Hematopoietic multipotent progenitor cell (in vitro differentiated cells): ENCODE measurements at regions not wholly inside any gene's neighbourhood (a gene's known extent, or its start where the extent isn't known, plus 50 kb on each side); places are given as distances from the start of the nearest gene placed in this dataset.
"Not testable (repeated sequence)": the region's sequence is repeated elsewhere in the genome, so short reads cannot be mapped to it uniquely, and the experiment has no call there.

Experiments
- DNase-seq, 3 donors: peaks; one replicate each; pipeline ENCODE4 v3.0.0-alpha.2; 2011 to 2015; ENCODE audit warnings: low read depth in 2 of 3, low spot score in 2 of 3

DNA sequence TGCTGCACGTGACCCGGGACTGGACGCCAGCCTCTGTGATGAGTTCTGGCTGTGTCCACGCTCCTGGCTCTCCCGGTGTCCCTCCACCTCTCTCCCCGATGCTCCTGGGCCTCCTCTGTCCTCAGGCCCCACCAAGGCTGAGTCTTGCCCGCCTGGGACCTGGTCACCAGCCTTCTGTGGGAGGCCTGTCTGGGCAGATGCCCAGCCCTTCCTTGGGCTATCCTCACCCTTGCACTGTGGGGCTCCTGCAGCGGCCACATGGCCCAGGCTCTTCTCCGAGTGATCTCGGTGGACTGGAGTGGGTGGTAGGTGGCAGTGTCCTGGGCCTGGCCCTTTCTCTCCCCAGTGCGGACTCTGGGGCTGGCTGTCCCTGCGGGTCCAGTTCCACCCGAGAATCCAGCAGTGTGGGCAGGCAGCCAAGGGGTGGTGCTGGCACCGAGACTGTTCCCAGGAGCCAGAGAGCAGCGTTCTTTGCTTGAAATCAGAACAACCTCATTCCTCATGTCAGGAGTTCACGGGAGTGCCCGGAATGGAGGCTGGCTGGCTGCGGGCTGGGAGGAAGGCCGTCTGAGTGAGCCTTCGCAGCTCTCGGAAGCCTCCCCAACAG, 94.6 kb downstream of the TMEM121 start:
- not testable (repeated sequence) for DNase-seq

DNA sequence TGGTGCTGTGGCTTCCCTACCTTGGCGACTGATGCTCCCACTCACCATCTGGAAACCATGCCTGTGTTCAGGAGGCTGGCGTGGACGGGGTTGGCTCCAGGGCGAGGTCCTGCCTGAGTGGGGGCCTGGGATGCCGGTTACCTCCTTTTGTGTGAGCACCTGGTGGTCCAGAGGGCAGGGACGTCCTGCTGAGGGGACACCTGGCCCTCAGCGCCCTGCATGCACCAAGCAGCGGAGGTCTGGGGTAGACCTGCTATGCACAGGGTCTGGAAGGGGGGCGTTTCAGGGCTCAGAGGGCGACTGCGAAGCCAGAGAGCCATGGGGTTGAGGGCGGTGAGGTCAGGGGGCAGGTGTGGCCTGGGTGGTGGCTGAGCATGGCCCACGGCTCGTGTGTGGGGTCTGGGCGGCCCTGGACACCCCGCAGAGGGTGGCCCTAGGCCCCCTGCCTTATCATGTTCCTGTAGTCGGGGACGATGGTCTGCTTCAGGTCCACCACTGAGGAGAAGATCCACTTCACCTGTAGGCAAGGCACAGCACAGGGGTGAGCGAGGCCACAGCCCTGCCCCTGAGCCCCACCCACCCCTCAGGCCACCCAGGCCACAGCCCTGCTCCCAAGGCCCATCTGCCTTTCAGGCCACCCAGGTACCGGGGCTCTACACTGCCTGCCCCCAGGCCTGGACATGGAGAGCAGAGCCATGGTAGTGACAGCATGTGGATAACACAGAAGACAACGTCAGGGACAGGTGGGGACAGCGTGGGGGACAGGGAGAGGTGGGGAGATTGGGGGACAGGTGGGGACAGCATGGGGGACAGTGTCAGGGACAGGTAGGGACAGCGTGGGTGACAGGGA, 95.3 kb downstream of the TMEM121 start:
- DNase-seq = not testable (repeated sequence)

DNA sequence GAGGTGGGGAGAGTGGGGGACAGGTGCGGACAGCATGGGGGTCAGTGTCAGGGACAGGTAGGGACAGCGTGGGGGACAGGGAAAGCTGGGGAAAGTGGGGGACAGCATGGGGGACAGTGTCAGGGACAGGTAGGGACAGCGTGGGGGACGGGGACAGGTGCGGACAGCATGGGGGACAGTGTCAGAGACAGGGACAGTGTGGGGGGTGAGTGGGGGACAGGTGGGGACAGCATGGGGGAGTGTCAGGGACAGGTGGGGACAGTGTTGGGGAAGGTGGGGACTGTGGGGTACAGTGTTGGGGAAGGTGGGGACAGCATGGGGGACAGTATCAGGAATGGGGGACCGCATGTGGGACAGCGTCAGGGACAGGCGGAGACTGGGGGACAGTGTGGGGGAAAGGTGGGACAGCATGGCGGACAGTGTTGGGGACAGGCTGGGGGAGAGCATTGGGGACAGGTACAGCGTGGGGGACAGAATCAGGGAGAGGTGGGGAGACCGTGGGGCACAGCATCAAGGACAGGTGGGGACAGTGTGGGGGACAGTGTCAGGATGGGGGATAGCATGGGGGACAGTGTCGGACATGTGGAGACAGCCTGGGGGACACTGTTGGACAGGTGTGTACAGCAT, 96.1 kb downstream of the TMEM121 start:
- no peak for DNase-seq

DNA sequence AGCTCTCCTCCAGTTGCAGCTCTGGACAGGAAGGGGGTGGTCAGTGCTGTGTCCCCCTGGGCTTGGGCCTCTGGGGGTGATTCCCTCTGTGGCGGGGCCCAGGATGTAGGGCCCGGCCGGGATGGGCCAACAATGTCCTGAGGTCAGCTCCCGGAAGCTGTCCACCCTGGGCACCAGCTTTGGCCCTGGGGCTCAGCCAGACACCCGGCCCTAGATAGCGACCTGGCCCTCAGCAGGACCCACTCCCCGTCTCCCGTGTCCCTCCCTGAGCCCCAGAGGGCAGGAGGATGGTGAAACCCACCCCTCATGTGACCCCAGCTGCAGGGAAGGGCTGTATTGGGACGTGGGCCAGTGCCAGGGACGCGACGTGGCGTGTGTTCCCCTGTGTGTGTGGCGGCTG, 96.8 kb downstream of the TMEM121 start:
- not testable (repeated sequence) for DNase-seq

DNA sequence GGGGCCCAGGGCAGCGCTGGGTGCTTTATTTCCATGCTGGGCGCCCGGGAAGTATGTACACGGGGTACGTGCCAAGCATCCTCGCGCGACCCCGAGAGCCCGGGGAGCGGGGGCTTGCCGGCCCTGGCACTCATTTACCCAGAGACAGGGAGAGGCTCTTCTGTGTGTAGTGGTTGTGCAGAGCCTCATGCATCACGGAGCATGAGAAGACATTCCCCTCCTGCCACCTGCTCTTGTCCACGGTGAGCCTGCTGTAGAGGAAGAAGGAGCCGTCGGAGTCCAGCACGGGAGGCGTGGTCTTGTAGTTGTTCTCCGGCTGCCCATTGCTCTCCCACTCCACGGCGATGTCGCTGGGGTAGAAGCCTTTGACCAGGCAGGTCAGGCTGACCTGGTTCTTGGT, 98.0 kb downstream of the TMEM121 start:
- DNase-seq = not testable (repeated sequence)

DNA sequence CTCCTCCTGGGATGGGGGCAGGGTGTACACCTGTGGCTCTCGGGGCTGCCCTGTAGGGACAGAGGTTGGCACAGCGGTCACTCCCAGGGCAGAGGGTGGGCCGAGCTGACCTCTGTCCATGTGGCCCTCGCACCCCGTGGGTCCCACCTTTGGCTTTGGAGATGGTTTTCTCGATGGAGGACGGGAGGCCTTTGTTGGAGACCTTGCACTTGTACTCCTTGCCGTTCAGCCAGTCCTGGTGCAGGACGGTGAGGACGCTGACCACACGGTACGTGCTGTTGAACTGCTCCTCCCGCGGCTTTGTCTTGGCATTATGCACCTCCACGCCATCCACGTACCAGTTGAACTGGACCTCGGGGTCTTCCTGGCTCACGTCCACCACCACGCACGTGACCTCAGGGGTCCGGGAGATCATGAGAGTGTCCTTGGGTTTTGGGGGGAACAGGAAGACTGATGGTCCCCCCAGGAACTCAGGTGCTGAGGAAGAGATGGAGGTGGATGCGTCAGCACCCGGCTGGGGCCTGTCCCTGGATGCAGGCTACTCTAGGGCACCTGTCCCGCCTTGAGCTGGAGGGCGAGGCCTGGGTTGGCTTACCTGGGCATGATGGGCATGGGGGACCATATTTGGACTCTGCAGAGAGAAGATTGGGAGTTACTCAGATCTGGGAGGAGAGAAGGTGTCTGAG, 98.5 kb downstream of the TMEM121 start:
- not testable (repeated sequence) for DNase-seq

DNA sequence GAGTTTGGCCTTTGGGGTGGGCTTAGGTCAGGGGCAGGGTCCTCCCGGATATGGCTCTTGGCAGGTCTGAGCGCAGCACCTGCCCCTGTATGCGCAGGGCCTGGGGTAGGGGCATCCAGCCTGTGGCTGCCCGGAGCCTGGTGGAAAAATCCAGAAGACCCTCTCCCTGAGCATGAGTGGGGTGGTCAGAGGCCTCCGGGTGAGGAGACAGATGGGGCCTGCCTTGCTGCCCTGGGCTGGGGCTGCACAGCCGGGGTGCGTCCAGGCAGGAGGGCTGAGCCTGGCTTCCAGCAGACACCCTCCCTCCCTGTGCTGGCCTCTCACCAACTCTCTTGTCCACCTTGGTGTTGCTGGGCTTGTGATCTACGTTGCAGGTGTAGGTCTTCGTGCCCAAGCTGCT, 99.1 kb downstream of the TMEM121 start:
- not testable (repeated sequence) for DNase-seq

DNA sequence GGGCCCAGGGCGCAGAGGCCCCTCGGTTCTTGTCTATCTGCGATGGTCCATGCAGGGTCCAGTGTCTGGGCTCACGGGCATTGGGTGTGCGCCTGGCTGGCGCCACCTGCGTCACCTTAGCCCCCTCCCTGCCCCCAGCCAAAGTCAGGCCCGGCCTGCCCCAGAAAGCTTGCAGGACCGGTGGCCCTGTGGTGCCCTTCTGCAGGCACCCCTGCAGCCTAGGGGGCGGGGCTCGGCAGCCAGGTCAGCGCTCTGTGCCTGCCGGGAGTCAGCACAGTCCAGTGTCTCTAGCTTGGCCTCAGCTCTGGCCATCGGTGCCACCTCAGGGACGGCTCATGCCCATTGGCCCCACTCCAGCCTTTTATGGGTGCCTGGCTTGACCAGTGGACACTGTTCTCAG, 99.7 kb downstream of the TMEM121 start:
- not testable (repeated sequence) for DNase-seq

DNA sequence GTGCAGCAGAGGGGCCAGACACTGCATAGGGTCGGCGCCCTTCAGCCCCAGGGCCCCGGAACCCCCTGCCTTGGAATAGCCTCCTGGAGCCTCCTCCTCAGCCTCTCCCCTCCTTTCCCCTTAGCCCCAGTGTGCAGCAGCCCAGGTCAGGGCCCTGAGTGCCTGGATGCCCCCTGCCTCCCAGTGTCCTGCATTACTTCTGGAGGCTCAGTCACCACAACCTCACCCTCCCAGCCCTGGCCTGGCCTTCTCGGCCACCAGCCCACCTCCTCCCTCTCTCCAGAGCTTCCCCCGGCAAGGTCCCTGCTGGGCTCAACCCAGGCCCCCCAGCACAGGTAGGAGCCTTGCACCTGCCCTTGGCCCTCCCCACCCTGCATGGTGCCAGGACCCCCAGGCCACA, 100.3 kb downstream of the TMEM121 start:
- not testable (repeated sequence) for DNase-seq

DNA sequence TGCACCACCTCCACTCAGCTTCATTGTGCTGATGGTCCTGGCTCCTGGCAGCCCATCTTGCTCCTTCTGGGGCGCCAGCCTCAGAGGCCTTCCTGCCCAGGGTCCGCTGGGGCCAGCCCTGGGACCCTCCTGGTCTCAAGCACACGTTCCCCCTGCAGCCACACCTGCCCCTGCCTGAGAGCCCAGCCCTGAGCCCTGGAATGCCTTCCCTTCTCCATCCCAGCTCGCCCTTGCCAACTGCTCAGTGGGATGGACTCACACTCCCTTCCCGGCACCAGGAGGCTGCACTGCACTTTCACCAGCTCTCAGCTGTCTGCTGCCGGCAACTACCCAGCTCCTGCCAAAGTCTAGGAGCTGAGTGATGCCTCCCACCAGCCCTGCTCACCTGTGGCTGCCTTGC, 100.9 kb downstream of the TMEM121 start:
- not testable (repeated sequence) for DNase-seq

DNA sequence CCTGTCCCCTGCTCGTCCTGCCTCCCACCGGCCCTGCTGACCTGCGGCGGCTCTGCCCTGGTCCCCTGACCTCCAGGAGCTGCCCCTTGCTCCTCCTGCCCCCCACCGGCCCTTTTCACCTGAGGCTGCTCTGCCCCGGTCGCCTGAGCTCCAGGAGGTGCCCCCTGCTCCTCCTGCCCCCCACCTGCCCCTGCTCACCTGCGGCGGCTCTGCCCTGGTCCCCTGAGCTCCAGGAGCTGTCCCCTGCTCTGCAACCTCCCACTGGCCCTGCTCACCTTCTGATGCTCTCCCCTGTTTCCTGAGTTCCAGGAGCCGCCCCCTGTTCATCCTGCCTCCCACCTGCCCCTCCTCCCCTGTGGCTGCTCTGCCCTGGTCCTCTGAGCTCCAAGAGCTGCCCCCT, 101.3 kb downstream of the TMEM121 start:
- no peak for DNase-seq

DNA sequence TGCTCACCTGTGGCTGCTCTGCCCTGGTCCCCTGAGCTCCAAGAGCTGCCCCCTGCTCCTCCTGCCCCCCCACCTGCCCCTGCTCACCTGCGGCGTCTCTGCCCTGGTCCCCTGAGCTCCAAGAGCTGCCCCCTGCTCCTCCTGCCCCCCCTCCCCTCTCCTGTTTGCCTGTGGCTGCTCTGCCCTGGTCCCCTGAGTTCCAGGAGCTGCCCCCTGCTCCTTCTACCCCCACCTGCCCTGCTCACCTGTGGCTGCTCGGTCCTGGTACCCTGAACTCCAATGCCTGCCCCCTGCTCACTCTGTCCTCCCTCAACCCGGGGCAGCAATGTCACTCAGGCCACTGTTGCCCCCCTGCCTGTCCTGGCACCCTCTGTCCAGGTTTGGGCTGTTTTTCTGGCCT, 101.7 kb downstream of the TMEM121 start:
- not testable (repeated sequence) for DNase-seq

DNA sequence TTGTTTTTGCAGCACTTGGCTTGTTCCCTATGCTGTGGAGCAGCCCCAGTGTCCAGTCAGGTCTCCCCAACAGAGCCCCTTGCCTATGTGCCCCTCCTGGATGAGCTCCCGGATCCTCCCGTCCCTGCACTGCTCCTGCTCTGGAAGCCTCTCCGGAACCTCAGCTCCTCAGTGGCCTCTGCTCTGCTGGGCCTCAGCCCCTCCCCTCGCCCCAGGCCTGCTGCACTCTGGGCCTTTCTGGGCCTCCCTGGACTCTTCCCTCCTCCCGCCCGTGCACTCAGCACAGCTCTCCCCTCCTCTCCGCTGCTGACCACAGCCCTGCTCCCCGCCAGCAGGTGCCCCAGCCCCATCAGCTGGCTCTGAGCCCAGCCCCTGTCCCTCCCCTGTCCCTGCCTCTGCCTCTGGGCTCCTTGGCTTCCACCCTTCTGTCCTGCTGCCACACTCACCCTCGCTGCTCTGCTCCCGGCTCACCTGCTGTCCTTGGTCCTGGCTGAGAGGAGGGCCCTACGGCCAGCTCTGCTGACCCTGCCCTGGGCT, 102.2 kb downstream of the TMEM121 start:
- DNase-seq = not testable (repeated sequence)

DNA sequence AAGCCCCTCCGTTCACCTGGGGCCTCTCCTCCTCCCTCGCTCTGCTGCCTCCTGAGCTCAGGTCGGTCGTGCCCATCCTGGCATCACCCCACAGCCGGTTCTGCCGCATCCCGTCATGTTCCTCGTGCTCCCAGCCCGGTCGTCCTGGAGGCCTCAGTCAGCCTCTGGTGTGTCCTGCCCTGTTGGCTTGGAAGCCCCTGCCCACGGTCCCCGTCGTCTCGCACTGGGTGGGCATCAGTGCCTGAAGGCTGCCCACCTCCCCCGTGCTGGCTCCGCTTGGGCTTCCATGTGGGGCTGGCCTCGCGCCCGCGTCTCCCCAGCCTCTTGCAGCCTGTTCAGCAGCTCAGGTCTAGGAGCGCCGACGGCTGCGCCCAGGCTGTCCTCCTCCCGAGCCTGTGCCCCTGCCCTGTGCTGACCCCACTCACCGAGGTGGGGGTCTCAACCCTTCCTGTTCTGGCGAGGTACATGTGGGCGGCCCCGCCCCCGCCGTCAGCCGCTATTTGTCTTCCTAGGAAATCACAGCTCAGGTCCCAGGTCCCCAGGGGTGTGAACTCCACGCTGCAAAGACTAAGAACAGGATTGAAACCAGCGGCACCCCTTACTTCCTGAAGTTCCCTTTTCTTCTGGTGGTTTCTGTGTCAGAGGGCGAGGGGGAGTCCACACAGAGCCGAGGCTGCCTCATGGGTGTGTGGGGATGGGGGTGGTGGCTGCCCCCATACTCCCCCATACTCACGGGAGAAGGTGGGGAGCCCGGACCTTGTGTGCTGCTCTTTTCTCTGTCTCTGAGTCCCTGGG, 102.9 kb downstream of the TMEM121 start:
- peak in 1 of 3 donors; percentile 22 for DNase-seq

DNA sequence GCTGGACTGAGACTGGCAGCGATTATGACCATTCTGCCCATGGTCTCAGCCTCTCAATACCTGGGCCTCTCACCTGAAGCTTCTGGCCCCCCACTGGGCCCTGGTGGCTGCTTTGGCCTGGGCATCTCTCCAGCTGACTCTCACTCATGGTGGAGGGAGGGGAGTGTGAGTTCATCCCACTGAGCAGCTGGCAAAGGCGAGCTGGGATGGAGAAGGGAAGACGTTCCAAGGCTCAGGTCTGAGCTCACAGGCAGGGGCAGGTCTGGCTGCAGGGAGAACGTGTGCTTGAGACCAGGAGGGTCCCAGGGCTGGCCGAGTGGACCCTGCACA, 103.5 kb downstream of the TMEM121 start:
- no peak for DNase-seq

DNA sequence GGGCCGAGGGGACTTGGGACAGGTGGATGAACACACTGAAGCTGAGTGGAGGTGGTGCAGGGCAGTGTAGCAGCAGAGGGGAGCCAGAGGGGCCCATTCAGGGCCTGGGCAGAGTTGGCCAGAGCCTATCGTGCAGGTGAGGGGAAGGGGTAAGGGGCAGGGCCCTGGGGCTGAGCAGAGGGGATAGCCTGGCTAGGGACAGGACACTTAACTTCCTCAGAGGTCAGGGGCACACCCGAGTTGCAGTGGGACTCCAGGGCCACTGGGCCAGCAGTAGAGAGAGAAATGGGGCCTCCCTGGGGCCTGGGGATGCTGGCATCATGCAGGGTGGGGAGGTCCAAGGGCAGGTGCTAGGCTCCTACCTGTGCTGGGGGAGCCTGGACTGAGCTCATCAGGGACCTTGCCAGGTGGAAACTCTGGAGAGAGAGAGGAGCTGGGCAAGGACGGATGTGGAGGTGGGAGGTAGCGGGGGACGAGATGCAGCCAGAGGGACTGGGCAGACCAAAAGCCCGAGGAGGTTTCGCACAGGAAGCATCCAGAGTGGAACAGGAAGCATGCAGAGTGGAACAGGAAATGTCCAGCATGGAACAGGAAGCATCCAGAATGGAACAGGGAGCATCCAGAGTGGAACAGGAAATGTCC, 104.0 kb downstream of the TMEM121 start:
- not testable (repeated sequence) for DNase-seq

DNA sequence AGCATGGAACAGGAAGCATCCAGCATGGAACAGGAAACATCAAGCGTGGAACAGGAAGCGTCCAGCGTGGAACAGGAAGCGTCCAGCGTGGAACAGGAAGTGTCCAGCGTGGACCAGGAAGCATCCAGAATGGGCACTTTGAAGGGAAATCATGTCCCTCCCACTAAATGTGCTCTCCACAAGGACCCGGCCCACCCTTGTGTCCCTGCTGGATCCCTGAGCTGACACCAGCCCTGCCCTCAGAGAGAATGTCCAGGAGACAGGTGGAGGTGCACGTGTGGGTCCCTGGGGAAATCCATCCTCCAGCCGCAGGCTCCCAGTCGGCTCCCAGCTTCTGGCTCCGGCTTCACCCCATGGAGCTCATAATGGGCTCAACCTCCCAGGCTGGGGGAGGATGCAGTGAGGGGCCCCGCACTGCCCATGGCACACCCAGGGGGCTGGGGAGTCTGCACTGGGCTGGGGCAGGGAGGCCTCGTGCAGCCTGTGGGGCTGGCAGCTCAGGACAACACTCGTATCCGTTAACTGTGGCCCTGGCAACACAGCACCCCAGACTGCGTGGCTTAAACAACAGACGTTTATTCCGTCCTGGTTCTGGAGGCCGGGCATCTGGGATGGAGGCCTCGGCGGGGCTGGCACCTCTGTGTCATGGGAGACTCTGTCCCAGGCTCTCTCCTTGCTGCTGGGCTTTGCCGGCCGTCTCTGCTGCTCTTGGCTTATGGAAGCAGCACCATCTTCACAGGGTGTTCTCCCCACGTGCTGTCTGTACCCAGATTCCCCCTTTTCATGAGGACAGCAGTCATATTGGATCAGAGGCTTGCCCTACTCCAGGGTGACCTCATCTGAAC, 104.8 kb downstream of the TMEM121 start:
- DNase-seq = not testable (repeated sequence)

DNA sequence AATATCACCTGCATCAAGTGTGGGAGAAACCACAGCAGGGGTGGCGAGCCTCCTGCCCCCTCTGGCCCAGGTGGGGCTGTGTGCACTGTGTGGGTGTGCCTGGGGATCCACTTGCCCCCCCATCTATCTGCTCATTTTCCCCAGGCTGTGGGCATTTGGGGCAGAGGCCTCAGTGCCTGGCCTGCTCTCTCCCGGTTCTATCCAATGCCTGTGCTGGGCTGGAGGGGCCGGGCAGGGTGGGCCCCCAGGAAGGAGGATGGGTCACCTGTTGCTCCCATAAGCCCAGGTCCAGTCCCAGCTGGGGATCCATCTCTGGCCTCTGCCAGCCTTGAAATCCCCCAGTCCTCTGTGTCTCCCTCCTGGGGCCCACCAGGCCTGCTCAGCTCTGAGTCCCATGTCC, 105.6 kb downstream of the TMEM121 start:
- DNase-seq = no peak

DNA sequence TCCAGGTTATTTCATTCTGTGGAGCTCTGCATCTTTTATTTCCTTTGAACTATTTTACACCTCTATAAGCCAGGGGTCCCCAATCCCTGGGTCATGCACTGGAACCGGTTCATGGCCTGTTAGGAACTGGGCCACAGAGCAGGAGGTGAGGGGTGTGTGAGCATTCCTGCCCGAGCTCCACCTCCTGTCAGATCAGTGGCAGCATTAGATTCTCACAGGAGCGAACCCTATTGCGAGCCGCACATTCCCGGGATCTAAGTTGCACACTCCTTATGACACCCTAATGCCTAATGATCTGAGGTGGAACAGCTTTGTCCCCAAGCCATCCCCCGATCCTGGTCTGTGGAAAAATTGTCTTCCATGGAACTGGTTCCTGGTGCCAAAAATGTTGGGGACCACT, 107.2 kb downstream of the TMEM121 start:
- not testable (repeated sequence) for DNase-seq
